WTC11 (cell line): ENCODE measurements at regions not wholly inside any gene's neighbourhood (a gene's known extent, or its start where the extent isn't known, plus 50 kb on each side); places are given as distances from the start of the nearest gene placed in this dataset.

Experiments used
- ATAC-seq: fragments of 200-7000 bp; cut with Tn5 transposase; 2 replicates; pipeline ENCODE4 v1.10.0; 2021; ENCODE audit warnings: mild to moderate bottlenecking, moderate library complexity
- CTCF ChIA-PET: fragments of 300-600 bp; sonication (Branson Sonifier 250); formaldehyde crosslinking; loops from one replicate; lab custom pipeline; 2021; ENCODE audit warnings: antibody characterized with exemption; lab: Charles Lee
- POLR2A ChIA-PET: fragments of 350-600 bp; sonication (Branson Sonifier 250); formaldehyde crosslinking; loops from one replicate; lab custom pipeline; 2021; ENCODE audit warnings: antibody characterized with exemption; lab: Charles Lee
- DNase-seq: peaks from one replicate; pipeline ENCODE4 v3.0.0; 2021; ENCODE audit warnings: low spot score
- H3K27ac Mint-ChIP-seq: 2 replicates; pipeline ENCODE4 v1.8.0; 2021; ENCODE audit warnings: mixed read lengths
- H3K27me3 Mint-ChIP-seq: 2 replicates; pipeline ENCODE4 v1.8.0; 2021; ENCODE audit warnings: low read depth, mild to moderate bottlenecking, moderate library complexity, mixed read lengths
- H3K36me3 Mint-ChIP-seq: 2 replicates; pipeline ENCODE4 v1.8.0; 2021; ENCODE audit warnings: mixed read lengths
- H3K4me1 Mint-ChIP-seq: 2 replicates; pipeline ENCODE4 v1.8.0; 2022; ENCODE audit warnings: mixed read lengths
- H3K4me3 Mint-ChIP-seq: 2 replicates; pipeline ENCODE4 v1.8.0; 2021; ENCODE audit warnings: mild to moderate bottlenecking, moderate library complexity, mixed read lengths
- H3K9me3 Mint-ChIP-seq: 2 replicates; pipeline ENCODE4 v1.8.0; 2021; ENCODE audit warnings: mixed read lengths
- ELF4 ChIP-seq: sonication (generic); formaldehyde crosslinking; IDR thresholded peaks from 2 replicates; pipeline ENCODE4 v1.8.1; 2022; ENCODE audit warnings: low read depth, mild to moderate bottlenecking, moderate library complexity, missing genetic modification reagents
- ETV6 ChIP-seq: sonication (generic); formaldehyde crosslinking; IDR thresholded peaks from 2 replicates; pipeline ENCODE4 v1.8.1; 2022; ENCODE audit warnings: mild to moderate bottlenecking, missing genetic modification reagents
- FOXJ3 ChIP-seq: sonication (generic); formaldehyde crosslinking; IDR thresholded peaks from 2 replicates; pipeline ENCODE4 v1.9.0; 2021; ENCODE audit warnings: missing genetic modification reagents, mild to moderate bottlenecking, borderline replicate concordance
- NFATC4 ChIP-seq: fragments of 250-450 bp; sonication (Bioruptor Pico); IDR thresholded peaks from 2 replicates; pipeline ENCODE4 v1.9.0; 2021; ENCODE audit warnings: mild to moderate bottlenecking
- NFE2L1 ChIP-seq: sonication (generic); formaldehyde crosslinking; IDR thresholded peaks from 2 replicates; pipeline ENCODE4 v1.8.1; 2023; ENCODE audit warnings: missing genetic modification reagents
- NFYB ChIP-seq: sonication (generic); formaldehyde crosslinking; conservative IDR thresholded peaks from 2 replicates; pipeline ENCODE4 v1.8.0; 2022; ENCODE audit warnings: low read depth, missing genetic modification reagents
- NR3C1 ChIP-seq: sonication (generic); formaldehyde crosslinking; conservative IDR thresholded peaks from 2 replicates; pipeline ENCODE4 v1.8.1; 2023; ENCODE audit warnings: low read depth, mild to moderate bottlenecking, missing genetic modification reagents
- RELA ChIP-seq: sonication (generic); formaldehyde crosslinking; IDR thresholded peaks from 2 replicates; pipeline ENCODE4 v1.8.1; 2022; ENCODE audit warnings: missing genetic modification reagents, mild to moderate bottlenecking, borderline replicate concordance
- RORB ChIP-seq: fragments of 250-450 bp; sonication (Bioruptor Pico); IDR thresholded peaks from 2 replicates; pipeline ENCODE4 v1.9.0; 2021; ENCODE audit warnings: mild to moderate bottlenecking
- SMAD3 ChIP-seq: sonication (generic); formaldehyde crosslinking; IDR thresholded peaks from 2 replicates; pipeline ENCODE4 v1.8.0; 2022; ENCODE audit warnings: missing genetic modification reagents, mild to moderate bottlenecking, borderline replicate concordance
- TEAD4 ChIP-seq: sonication (generic); formaldehyde crosslinking; IDR thresholded peaks from 2 replicates; pipeline ENCODE4 v1.8.0; 2022; ENCODE audit warnings: mild to moderate bottlenecking, missing genetic modification reagents
- ZNF121 ChIP-seq: sonication (generic); formaldehyde crosslinking; IDR thresholded peaks from 2 replicates; pipeline ENCODE4 v1.8.0; 2023; ENCODE audit warnings: missing genetic modification reagents
- ZNF317 ChIP-seq: sonication (generic); formaldehyde crosslinking; IDR thresholded peaks from 2 replicates; pipeline ENCODE4 v1.8.1; 2023; ENCODE audit warnings: low read depth, mild to moderate bottlenecking, moderate library complexity, missing genetic modification reagents, borderline replicate concordance
- TF ChIP-seq, protein P1 (sequence below): sonication (generic); formaldehyde crosslinking; IDR thresholded peaks from 2 replicates; pipeline ENCODE4 v1.8.0; 2022; ENCODE audit warnings: mild to moderate bottlenecking, missing genetic modification reagents
- TF ChIP-seq, protein P2 (sequence below): fragments of 250-450 bp; sonication (Bioruptor Pico); IDR thresholded peaks from 2 replicates; pipeline ENCODE4 v1.9.0; 2021; ENCODE audit warnings: mild to moderate bottlenecking
- TF ChIP-seq, protein P3 (sequence below): sonication (generic); formaldehyde crosslinking; IDR thresholded peaks from 2 replicates; pipeline ENCODE4 v1.8.0; 2023; ENCODE audit warnings: missing genetic modification reagents, mild to moderate bottlenecking, borderline replicate concordance
- TF ChIP-seq, protein P4 (sequence below): sonication (generic); formaldehyde crosslinking; IDR thresholded peaks from 2 replicates; pipeline ENCODE4 v1.8.1; 2023; ENCODE audit warnings: mild to moderate bottlenecking, missing genetic modification reagents, borderline replicate concordance
- TF ChIP-seq, protein P5 (sequence below): fragments of 200-600 bp; IDR thresholded peaks from 2 replicates; pipeline ENCODE4 v1.8.0; 2022; ENCODE audit warnings: antibody characterized with exemption
- TF ChIP-seq, protein P6 (sequence below): sonication (generic); formaldehyde crosslinking; IDR thresholded peaks from 2 replicates; pipeline ENCODE4 v1.8.1; 2022; ENCODE audit warnings: low read depth, missing genetic modification reagents, borderline replicate concordance

DNA sequence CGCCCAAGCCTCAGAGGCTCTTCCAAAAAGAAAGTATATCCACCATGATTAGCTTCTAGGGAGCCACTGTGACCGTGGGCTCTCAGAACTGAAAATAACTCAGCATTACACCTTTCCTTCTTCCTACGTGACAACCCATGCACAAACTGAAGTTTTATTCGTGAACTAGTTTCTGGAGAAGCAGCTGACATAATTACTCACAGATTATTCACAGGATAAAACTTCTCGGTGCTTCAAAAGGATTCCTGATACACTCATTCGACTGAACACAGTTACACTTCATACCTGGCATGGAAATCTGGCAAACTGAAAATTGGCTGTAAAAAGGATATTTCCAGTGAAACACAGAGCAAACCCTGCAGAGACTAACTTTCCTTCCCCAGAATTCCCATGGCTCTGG is 139.2 kb upstream of the PTER start (continued):
- no peak for TF ChIP-seq RELA (CRISPR knock-in tag)
- TF ChIP-seq ZNF121 (CRISPR knock-in tag), result no peak

DNA sequence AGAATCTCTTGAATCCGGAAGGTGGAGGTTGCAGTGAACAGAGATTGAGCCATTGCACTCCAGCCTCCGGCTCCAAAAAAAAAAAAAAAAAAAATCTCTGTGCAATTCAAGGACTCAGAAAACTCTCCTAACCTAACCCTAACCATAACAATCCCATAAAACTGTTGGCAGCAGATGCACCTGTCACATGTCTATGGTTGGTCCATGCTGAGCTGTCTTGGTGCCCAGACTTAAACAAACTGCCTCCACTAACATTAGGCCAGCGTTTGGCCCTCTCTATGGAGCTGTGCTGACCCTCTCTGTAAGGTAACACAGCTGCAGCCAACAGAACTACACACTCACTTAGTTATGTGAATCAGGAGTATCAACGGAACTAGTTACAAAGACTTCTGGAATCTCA is 132.5 kb upstream of the PTER start:
- H3K27ac Mint-ChIP-seq, result no peak overlapping the region
- ChIA-PET POLR2A (no interaction called here), CTCF (no interaction called here)
- no peaks in the 10 kb centered on the region for H3K4me1 Mint-ChIP-seq
- DNase-seq (no peak), ATAC-seq (no peak)
- TF ChIP-seq ELF4 (CRISPR knock-in tag) (no peak), ZNF121 (CRISPR knock-in tag) (no peak), NFATC4 (CRISPR knock-in tag) (no peak), ETV6 (CRISPR knock-in tag) (no peak), ZNF317 (no peak), RORB (CRISPR knock-in tag) (no peak), TEAD4 (no peak), SMAD3 (no peak), NR3C1 (CRISPR knock-in tag) (no peak), NFE2L1 (CRISPR knock-in tag) (no peak), FOXJ3 (CRISPR knock-in tag) (no peak), NFYB (CRISPR knock-in tag) (no peak)
- TF ChIP-seq, protein P1, sequence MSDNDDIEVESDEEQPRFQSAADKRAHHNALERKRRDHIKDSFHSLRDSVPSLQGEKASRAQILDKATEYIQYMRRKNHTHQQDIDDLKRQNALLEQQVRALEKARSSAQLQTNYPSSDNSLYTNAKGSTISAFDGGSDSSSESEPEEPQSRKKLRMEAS (CRISPR knock-in tag), result no peak
- TF ChIP-seq, protein P2, sequence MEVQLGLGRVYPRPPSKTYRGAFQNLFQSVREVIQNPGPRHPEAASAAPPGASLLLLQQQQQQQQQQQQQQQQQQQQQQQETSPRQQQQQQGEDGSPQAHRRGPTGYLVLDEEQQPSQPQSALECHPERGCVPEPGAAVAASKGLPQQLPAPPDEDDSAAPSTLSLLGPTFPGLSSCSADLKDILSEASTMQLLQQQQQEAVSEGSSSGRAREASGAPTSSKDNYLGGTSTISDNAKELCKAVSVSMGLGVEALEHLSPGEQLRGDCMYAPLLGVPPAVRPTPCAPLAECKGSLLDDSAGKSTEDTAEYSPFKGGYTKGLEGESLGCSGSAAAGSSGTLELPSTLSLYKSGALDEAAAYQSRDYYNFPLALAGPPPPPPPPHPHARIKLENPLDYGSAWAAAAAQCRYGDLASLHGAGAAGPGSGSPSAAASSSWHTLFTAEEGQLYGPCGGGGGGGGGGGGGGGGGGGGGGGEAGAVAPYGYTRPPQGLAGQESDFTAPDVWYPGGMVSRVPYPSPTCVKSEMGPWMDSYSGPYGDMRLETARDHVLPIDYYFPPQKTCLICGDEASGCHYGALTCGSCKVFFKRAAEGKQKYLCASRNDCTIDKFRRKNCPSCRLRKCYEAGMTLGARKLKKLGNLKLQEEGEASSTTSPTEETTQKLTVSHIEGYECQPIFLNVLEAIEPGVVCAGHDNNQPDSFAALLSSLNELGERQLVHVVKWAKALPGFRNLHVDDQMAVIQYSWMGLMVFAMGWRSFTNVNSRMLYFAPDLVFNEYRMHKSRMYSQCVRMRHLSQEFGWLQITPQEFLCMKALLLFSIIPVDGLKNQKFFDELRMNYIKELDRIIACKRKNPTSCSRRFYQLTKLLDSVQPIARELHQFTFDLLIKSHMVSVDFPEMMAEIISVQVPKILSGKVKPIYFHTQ (CRISPR knock-in tag), result no peak
- TF ChIP-seq, protein P3, sequence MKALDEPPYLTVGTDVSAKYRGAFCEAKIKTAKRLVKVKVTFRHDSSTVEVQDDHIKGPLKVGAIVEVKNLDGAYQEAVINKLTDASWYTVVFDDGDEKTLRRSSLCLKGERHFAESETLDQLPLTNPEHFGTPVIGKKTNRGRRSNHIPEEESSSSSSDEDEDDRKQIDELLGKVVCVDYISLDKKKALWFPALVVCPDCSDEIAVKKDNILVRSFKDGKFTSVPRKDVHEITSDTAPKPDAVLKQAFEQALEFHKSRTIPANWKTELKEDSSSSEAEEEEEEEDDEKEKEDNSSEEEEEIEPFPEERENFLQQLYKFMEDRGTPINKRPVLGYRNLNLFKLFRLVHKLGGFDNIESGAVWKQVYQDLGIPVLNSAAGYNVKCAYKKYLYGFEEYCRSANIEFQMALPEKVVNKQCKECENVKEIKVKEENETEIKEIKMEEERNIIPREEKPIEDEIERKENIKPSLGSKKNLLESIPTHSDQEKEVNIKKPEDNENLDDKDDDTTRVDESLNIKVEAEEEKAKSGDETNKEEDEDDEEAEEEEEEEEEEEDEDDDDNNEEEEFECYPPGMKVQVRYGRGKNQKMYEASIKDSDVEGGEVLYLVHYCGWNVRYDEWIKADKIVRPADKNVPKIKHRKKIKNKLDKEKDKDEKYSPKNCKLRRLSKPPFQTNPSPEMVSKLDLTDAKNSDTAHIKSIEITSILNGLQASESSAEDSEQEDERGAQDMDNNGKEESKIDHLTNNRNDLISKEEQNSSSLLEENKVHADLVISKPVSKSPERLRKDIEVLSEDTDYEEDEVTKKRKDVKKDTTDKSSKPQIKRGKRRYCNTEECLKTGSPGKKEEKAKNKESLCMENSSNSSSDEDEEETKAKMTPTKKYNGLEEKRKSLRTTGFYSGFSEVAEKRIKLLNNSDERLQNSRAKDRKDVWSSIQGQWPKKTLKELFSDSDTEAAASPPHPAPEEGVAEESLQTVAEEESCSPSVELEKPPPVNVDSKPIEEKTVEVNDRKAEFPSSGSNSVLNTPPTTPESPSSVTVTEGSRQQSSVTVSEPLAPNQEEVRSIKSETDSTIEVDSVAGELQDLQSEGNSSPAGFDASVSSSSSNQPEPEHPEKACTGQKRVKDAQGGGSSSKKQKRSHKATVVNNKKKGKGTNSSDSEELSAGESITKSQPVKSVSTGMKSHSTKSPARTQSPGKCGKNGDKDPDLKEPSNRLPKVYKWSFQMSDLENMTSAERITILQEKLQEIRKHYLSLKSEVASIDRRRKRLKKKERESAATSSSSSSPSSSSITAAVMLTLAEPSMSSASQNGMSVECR (CRISPR knock-in tag), result no peak
- TF ChIP-seq, protein P4, sequence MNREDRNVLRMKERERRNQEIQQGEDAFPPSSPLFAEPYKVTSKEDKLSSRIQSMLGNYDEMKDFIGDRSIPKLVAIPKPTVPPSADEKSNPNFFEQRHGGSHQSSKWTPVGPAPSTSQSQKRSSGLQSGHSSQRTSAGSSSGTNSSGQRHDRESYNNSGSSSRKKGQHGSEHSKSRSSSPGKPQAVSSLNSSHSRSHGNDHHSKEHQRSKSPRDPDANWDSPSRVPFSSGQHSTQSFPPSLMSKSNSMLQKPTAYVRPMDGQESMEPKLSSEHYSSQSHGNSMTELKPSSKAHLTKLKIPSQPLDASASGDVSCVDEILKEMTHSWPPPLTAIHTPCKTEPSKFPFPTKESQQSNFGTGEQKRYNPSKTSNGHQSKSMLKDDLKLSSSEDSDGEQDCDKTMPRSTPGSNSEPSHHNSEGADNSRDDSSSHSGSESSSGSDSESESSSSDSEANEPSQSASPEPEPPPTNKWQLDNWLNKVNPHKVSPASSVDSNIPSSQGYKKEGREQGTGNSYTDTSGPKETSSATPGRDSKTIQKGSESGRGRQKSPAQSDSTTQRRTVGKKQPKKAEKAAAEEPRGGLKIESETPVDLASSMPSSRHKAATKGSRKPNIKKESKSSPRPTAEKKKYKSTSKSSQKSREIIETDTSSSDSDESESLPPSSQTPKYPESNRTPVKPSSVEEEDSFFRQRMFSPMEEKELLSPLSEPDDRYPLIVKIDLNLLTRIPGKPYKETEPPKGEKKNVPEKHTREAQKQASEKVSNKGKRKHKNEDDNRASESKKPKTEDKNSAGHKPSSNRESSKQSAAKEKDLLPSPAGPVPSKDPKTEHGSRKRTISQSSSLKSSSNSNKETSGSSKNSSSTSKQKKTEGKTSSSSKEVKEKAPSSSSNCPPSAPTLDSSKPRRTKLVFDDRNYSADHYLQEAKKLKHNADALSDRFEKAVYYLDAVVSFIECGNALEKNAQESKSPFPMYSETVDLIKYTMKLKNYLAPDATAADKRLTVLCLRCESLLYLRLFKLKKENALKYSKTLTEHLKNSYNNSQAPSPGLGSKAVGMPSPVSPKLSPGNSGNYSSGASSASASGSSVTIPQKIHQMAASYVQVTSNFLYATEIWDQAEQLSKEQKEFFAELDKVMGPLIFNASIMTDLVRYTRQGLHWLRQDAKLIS (CRISPR knock-in tag), result no peak
- TF ChIP-seq, protein P5, sequence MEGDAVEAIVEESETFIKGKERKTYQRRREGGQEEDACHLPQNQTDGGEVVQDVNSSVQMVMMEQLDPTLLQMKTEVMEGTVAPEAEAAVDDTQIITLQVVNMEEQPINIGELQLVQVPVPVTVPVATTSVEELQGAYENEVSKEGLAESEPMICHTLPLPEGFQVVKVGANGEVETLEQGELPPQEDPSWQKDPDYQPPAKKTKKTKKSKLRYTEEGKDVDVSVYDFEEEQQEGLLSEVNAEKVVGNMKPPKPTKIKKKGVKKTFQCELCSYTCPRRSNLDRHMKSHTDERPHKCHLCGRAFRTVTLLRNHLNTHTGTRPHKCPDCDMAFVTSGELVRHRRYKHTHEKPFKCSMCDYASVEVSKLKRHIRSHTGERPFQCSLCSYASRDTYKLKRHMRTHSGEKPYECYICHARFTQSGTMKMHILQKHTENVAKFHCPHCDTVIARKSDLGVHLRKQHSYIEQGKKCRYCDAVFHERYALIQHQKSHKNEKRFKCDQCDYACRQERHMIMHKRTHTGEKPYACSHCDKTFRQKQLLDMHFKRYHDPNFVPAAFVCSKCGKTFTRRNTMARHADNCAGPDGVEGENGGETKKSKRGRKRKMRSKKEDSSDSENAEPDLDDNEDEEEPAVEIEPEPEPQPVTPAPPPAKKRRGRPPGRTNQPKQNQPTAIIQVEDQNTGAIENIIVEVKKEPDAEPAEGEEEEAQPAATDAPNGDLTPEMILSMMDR, result no peak
- TF ChIP-seq, protein P6, sequence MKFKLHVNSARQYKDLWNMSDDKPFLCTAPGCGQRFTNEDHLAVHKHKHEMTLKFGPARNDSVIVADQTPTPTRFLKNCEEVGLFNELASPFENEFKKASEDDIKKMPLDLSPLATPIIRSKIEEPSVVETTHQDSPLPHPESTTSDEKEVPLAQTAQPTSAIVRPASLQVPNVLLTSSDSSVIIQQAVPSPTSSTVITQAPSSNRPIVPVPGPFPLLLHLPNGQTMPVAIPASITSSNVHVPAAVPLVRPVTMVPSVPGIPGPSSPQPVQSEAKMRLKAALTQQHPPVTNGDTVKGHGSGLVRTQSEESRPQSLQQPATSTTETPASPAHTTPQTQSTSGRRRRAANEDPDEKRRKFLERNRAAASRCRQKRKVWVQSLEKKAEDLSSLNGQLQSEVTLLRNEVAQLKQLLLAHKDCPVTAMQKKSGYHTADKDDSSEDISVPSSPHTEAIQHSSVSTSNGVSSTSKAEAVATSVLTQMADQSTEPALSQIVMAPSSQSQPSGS (CRISPR knock-in tag), result no peak
- no peaks in the 10 kb centered on the region for H3K27me3 Mint-ChIP-seq
- no peak overlapping the region for H3K4me3 Mint-ChIP-seq
- H3K9me3 Mint-ChIP-seq, result peaks cover 18% of the 10 kb centered on the region
- H3K36me3 Mint-ChIP-seq, result 0 out of 2 replicates have a peak, but pooled peaks cover 3% of the 10 kb centered on the region
